ENCODE measurements at regions not wholly inside any gene's neighbourhood (a gene's known extent, or its start where the extent isn't known, plus 50 kb on each side); places are given as distances from the start of the nearest gene placed in this dataset.
"Not testable (repeated sequence)": the region's sequence is repeated elsewhere in the genome, so short reads cannot be mapped to it uniquely, and the experiment has no call there.

DNA sequence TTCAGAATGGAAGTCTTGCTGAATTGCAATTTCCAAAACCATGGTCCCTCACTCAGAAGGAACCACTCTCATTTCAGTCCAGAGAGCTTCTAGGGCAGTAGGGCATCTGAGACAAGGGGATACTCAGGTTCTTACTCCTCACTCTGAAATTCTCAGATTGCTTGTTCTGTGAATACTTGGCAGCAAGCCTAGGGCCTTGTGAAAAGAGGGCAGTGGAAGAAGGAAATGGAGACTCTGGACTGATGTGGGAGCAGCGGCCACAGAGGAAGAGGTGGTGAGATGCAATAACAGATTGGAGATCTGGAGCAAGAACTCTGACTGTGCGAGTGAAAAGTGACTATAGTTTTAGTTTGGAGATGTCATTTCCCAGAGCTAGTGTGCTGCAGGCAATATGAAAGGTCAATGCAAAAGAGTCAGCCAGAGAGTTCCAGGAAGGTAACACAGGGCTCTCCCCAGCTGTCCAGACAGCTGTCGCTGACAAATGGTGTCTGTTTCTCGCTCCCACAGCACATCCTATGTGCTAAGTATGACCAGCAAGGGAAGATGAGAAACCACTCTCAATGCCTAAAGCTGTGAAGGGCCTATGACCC is 291.6 kb upstream of the KIAA1217 start:
- TF ChIP-seq, protein P1, sequence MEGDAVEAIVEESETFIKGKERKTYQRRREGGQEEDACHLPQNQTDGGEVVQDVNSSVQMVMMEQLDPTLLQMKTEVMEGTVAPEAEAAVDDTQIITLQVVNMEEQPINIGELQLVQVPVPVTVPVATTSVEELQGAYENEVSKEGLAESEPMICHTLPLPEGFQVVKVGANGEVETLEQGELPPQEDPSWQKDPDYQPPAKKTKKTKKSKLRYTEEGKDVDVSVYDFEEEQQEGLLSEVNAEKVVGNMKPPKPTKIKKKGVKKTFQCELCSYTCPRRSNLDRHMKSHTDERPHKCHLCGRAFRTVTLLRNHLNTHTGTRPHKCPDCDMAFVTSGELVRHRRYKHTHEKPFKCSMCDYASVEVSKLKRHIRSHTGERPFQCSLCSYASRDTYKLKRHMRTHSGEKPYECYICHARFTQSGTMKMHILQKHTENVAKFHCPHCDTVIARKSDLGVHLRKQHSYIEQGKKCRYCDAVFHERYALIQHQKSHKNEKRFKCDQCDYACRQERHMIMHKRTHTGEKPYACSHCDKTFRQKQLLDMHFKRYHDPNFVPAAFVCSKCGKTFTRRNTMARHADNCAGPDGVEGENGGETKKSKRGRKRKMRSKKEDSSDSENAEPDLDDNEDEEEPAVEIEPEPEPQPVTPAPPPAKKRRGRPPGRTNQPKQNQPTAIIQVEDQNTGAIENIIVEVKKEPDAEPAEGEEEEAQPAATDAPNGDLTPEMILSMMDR (IDR thresholded peaks at IDR 0.05) = no peak
- ATAC-seq (peak; percentile 45), DNase-seq (peak in 1 of 4 donors; percentile 9)
- intact Hi-C loops (cut with DNase I) = no loop called here
- Histone ChIP-seq H3K4me3 (no peak overlapping the region), H3K27me3 (no peaks in the 10 kb centered on the region), H3K9me3 (peaks cover 0 to 2% of the 10 kb centered on the region in 2 donors), H3K4me1 (no peaks in the 10 kb centered on the region), H3K36me3 (no peaks in the 10 kb centered on the region), H3K27ac (no peak overlapping the region)

DNA sequence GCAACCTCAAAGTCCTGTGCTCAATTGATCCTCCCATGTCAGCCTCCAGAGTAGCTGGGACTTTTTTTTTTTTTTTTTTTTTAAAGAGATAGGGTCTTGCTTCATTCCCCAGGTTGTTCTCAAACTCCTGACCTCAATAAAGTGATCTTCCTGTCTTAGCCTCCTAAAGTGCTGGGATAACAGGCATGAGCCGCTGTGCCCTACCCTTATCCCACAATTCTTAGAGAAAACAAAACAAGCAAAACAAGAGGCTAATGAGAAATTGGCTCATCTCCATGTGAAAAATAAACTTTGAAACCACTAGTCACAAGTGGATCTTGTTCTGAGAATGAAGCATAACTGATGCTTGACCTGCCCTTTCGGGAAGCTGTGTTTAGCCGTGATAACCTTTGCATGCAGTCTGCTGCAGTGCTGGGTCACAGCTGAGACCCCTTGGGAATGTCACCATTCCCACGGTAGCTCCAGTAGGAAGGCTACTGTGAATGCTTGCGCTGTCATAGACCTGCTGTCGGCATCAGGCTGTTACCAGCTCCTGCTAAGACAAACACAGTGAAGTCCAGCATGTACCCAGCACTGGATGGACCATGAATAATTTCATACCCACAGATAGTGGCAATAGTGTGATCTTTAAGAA is 290.7 kb upstream of the KIAA1217 start:
- Histone ChIP-seq H3K4me3 (no peak overlapping the region), H3K9me3 (peaks cover 0 to 2% of the 10 kb centered on the region in 2 donors), H3K36me3 (no peaks in the 10 kb centered on the region), H3K4me1 (no peaks in the 10 kb centered on the region), H3K27me3 (no peaks in the 10 kb centered on the region), H3K27ac (no peak overlapping the region)
- intact Hi-C loops (cut with DNase I) = no loop called here
- TF ChIP-seq, protein P1 (IDR thresholded peaks at IDR 0.05) = no peak
- ATAC-seq = peak; percentile 84
- DNase-seq = no peak

DNA sequence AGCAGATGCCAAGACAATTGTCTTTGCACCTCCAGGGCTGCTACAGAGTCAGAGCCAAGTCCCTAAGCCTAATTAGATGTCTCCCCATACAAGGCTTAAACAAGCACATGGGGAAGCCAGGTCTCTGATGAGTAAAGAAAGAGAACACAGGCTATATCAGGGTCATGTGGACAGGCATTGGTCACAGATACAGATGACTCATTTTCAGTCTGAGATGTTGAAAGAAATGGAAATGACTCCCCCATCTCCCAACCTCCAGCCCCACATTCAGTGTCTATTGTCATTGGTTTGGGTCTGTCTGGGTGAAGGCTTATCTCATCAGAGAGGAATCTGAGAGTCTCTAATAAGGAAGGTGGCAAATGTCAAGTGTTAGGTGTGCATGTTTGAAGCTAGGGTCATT is 290.1 kb upstream of the KIAA1217 start:
- DNase-seq (no peak), ATAC-seq (peak; percentile 56)
- TF ChIP-seq, protein P1 (IDR thresholded peaks at IDR 0.05) = no peak
- H3K4me1 ChIP-seq = no peaks in the 10 kb centered on the region
- H3K27me3 ChIP-seq = no peaks in the 10 kb centered on the region
- intact Hi-C loops (cut with DNase I) = no loop called here
- H3K4me3 ChIP-seq = no peak overlapping the region
- H3K27ac ChIP-seq = no peak overlapping the region
- no peaks in the 10 kb centered on the region for H3K36me3 ChIP-seq
- peaks cover 0 to 2% of the 10 kb centered on the region in 2 donors for H3K9me3 ChIP-seq

DNA sequence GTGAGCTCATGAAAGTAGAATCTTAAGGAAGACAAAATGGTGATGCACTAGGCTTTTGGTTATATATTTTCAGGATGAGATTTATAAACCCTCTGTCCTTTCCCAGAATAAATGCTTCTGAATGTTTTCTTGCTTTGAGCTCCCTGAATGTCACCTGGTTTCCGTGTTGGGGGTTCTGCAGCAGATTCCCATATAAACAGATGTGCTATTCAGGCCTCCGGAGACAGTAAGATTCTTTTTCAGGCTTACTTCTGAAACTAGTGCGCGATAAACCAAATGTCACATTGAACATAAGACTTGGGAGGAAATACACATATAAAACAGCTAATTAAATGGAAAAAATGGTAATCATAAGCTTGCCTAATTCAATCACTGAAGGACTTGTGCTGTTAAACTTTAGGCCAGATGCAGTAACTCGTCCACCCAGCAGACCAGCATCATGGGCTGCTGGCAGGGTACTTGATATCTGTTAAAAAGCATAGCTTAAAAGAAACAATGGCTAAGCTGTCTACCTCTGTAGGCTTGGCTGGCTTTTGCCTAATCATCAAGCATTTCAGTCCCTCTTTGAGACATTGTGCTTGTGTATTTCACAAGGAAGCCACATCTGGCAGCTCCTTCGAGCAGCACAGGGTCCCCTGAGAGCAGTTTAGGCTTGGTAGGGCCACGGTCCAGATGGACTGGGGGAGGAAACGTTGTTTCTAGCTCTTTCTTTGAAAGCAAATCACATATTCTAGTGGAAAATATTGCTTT is 281.2 kb upstream of the KIAA1217 start:
- Histone ChIP-seq H3K4me3 (no peak overlapping the region), H3K4me1 (no peaks in the 10 kb centered on the region), H3K36me3 (no peaks in the 10 kb centered on the region), H3K27ac (no peak overlapping the region), H3K27me3 (no peaks in the 10 kb centered on the region), H3K9me3 (no peaks in the 10 kb centered on the region)
- intact Hi-C loops (cut with DNase I) = no loop called here
- DNase-seq (no peak), ATAC-seq (no peak)
- TF ChIP-seq, protein P1 (IDR thresholded peaks at IDR 0.05) = no peak

DNA sequence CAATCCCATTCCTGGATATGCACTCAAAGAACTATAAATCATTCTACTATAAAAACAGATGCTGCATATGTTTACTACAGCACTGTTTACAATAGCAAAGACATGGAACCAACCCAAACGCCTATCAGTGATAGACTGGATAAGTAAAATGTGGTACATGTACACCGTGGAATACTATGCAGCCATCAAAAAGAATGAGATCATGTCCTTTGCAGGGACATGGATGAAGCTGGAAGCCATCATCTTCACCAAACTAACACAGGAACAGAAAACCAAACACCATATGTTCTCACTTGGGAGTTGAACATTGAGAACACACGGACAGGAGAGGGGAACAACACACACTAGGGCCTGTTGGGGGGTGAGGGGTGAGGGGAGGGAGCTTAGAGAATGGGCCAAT is 274.9 kb upstream of the KIAA1217 start:
- H3K9me3 ChIP-seq; H3K4me3 ChIP-seq; intact Hi-C loops (cut with DNase I); H3K27ac ChIP-seq; H3K4me1 ChIP-seq; DNase-seq; H3K36me3 ChIP-seq; ATAC-seq; H3K27me3 ChIP-seq: not testable (repeated sequence)
